CD14-positive monocyte (primary cell): ENCODE measurements at regions not wholly inside any gene's neighbourhood (a gene's known extent, or its start where the extent isn't known, plus 50 kb on each side); places are given as distances from the start of the nearest gene placed in this dataset.

Experiments
- DNase-seq, 3 donors: peaks; one replicate each; pipeline ENCODE4 v3.0.0-alpha.2; 2011 to 2022
- H2AFZ ChIP-seq: 2 replicates; pipeline ENCODE4 v1.6.0; 2012; ENCODE audit warnings: mild to moderate bottlenecking, low read depth, low read length, inconsistent platforms; ENCODE audit not compliant: insufficient read depth, poor library complexity, severe bottlenecking
- H3K27ac ChIP-seq, 2 donors: 1 replicate in 1 of 2; 2 replicates in 1 of 2; pipeline ENCODE4 v1.5.1; 2012 to 2013; ENCODE audit warnings: low read length in 2 of 2, control low read depth in 1 of 2, inconsistent platforms in 1 of 2, low read depth in 1 of 2, mild to moderate bottlenecking in 1 of 2
- H3K27me3 ChIP-seq, 2 donors: one replicate each; pipeline versions ENCODE4 v1.6.0 to v1.6.1; 2011 to 2013; ENCODE audit warnings: low read length in 2 of 2; ENCODE audit not compliant: control insufficient read depth in 2 of 2, insufficient read depth in 2 of 2
- H3K36me3 ChIP-seq, 2 donors: replicated peaks in 1 of 2; 1 replicate in 1 of 2; 2 replicates in 1 of 2; pipeline versions ENCODE4 v1.5.1 to v1.6.1; 2012 to 2013; ENCODE audit warnings: low read length in 2 of 2, control low read depth in 1 of 2, inconsistent platforms in 1 of 2, mild to moderate bottlenecking in 1 of 2; ENCODE audit not compliant: insufficient read depth in 2 of 2, control insufficient read depth in 1 of 2
- H3K4me1 ChIP-seq, 2 donors: 1 replicate in 1 of 2; 2 replicates in 1 of 2; pipeline versions ENCODE4 v1.5.1 to v1.6.1; 2012 to 2013; ENCODE audit warnings: low read length in 2 of 2, control low read depth in 1 of 2, inconsistent platforms in 1 of 2, mild to moderate bottlenecking in 1 of 2, moderate library complexity in 1 of 2; ENCODE audit not compliant: insufficient read depth in 2 of 2, control insufficient read depth in 1 of 2
- H3K4me2 ChIP-seq: replicated peaks from 2 replicates; pipeline ENCODE3; 2012; ENCODE audit warnings: low read length, moderate library complexity, mild to moderate bottlenecking; ENCODE audit not compliant: poor library complexity, severe bottlenecking; ENCODE audit errors: extremely low read depth
- H3K4me3 ChIP-seq, 3 experiments: fragments of 200-600 bp in 1 of 3; sonication (generic) in 1 of 3; replicated peaks in 1 of 3; 1 replicate in 2 of 3; 2 replicates in 1 of 3; pipeline ENCODE4 v1.5.1; 2011 to 2013; ENCODE audit warnings: low read length in 3 of 3, mild to moderate bottlenecking in 3 of 3, control low read depth in 2 of 3, low read depth in 2 of 3, inconsistent platforms in 1 of 3, moderate library complexity in 1 of 3
- H3K79me2 ChIP-seq: 2 replicates; pipeline ENCODE4 v1.6.0; 2012; ENCODE audit warnings: mild to moderate bottlenecking, control low read depth, inconsistent platforms, low read length, moderate library complexity; ENCODE audit not compliant: insufficient read depth
- H3K9ac ChIP-seq: 2 replicates; pipeline ENCODE4 v1.6.0; 2017; ENCODE audit warnings: low read length, mild to moderate bottlenecking; ENCODE audit not compliant: insufficient read depth, poor library complexity, severe bottlenecking
- H3K9me3 ChIP-seq, 2 donors: replicated peaks in 1 of 2; 1 replicate in 1 of 2; 2 replicates in 1 of 2; pipeline versions ENCODE4 v1.5.1 to v1.6.1; 2012 to 2013; ENCODE audit warnings: low read length in 2 of 2, control low read depth in 1 of 2; ENCODE audit not compliant: control insufficient read depth in 1 of 2, insufficient read depth in 1 of 2
- H4K20me1 ChIP-seq: 2 replicates; pipeline ENCODE4 v1.6.0; 2012; ENCODE audit warnings: mild to moderate bottlenecking, low read length, control low read depth, moderate library complexity; ENCODE audit not compliant: insufficient read depth
- H3K27ac Mint-ChIP-seq, 7 donors: one replicate each; pipeline ENCODE4 v1.8.0; 2020; ENCODE audit warnings: mild to moderate bottlenecking in 7 of 7, mixed read lengths in 7 of 7, moderate library complexity in 6 of 7, inconsistent platforms in 2 of 7
- H3K27me3 Mint-ChIP-seq, 3 donors: one replicate each; pipeline ENCODE4 v1.8.0; 2021 to 2022; ENCODE audit warnings: low read depth in 3 of 3, mild to moderate bottlenecking in 3 of 3, mixed read lengths in 3 of 3, moderate library complexity in 3 of 3, inconsistent platforms in 1 of 3
- H3K36me3 Mint-ChIP-seq, 2 donors: one replicate each; pipeline ENCODE4 v1.8.0; 2020; ENCODE audit warnings: mixed read lengths in 2 of 2, inconsistent platforms in 1 of 2, mild to moderate bottlenecking in 1 of 2
- H3K4me1 Mint-ChIP-seq: one replicate; pipeline ENCODE4 v1.8.0; 2020; ENCODE audit warnings: mild to moderate bottlenecking, mixed read lengths
- H3K4me3 Mint-ChIP-seq, 2 donors: one replicate each; pipeline ENCODE4 v1.8.0; 2020; ENCODE audit warnings: mild to moderate bottlenecking in 2 of 2, mixed read lengths in 2 of 2, moderate library complexity in 1 of 2
- H3K9me3 Mint-ChIP-seq, 7 donors: one replicate each; pipeline ENCODE4 v1.8.0; 2020 to 2022; ENCODE audit warnings: mixed read lengths in 7 of 7, mild to moderate bottlenecking in 6 of 7, moderate library complexity in 6 of 7, inconsistent platforms in 2 of 7
- CTCF ChIP-seq: fragments of 200-600 bp; IDR thresholded peaks from one replicate; pipeline ENCODE4 v1.8.0; 2022; ENCODE audit warnings: antibody characterized with exemption, mild to moderate bottlenecking
- WGBS: methylation state at CpG from one replicate; pipeline ENCODE4 v1.1.5; 2013; ENCODE audit warnings: missing lambda C conversion rate; ENCODE audit not compliant: insufficient coverage; 5-methylcytosine and 5-hydroxymethylcytosine counted together
- intact Hi-C, 2 donors: fragments of 100-400 bp; cut with micrococcal nuclease; formaldehyde crosslinking; loops; one replicate each; pipeline versions ENCODE4 v1.15.0 to v1.15.1; 2023

- Histone ChIP-seq H3K4me2 (no peak overlapping the region), H3K9me3 (no peaks in the 10 kb centered on the region), H3K27me3 (no peaks in the 10 kb centered on the region), H3K79me2 (no peaks in the 10 kb centered on the region), H3K9ac (no peak overlapping the region), H2AFZ (no peak overlapping the region), H3K27ac (no peak overlapping the region), H3K4me1 (no peaks in the 10 kb centered on the region), H3K4me3 (no peak overlapping the region), H3K36me3 (no peaks in the 10 kb centered on the region), H4K20me1 (no peaks in the 10 kb centered on the region)
- Mint-ChIP-seq H3K4me1 (no peaks in the 10 kb centered on the region), H3K27me3 (no peaks in the 10 kb centered on the region), H3K4me3 (no peak overlapping the region), H3K27ac (no peak overlapping the region), H3K36me3 (no peaks in the 10 kb centered on the region), H3K9me3 (peaks cover 0 to 2% (median 0%) of the 10 kb centered on the region in 7 donors)
- no CpG with 5 or more reads among the region's 4 CpGs for WGBS
- no peak for TF ChIP-seq CTCF
- intact Hi-C loops = no loop called here
- DNase-seq = no peak
These were observed 593.6 kb downstream of the KLHL13 start for GRCh38 chrX:117522725-117523700.

- no peaks in the 10 kb centered on the region for H3K36me3 ChIP-seq
- intact Hi-C loops = no loop called here
- H4K20me1 ChIP-seq = no peaks in the 10 kb centered on the region
- Mint-ChIP-seq H3K27ac (no peak overlapping the region), H3K27me3 (peaks cover 0 to 3% (median 1%) of the 10 kb centered on the region in 3 donors), H3K4me3 (no peak overlapping the region), H3K9me3 (peaks cover 0 to 3% (median 0%) of the 10 kb centered on the region in 7 donors), H3K4me1 (no peaks in the 10 kb centered on the region), H3K36me3 (no peaks in the 10 kb centered on the region)
- H3K4me3 ChIP-seq = no peak overlapping the region
- no peak overlapping the region for H3K4me2 ChIP-seq
- H3K4me1 ChIP-seq = no peaks in the 10 kb centered on the region
- H3K27me3 ChIP-seq = no peaks in the 10 kb centered on the region
- no peak overlapping the region for H3K9ac ChIP-seq
- no peak overlapping the region for H3K27ac ChIP-seq
- H3K79me2 ChIP-seq = no peaks in the 10 kb centered on the region
- DNase-seq = no peak
- no CpG with 5 or more reads among the region's 1 CpG for WGBS
- no peak overlapping the region for H2AFZ ChIP-seq
- no peaks in the 10 kb centered on the region for H3K9me3 ChIP-seq
- no peak for TF ChIP-seq CTCF
These were observed 598.6 kb downstream of the KLHL13 start for GRCh38 chrX:117517994-117518393.
